ENCODE measurements at regions not wholly inside any gene's neighbourhood (a gene's known extent, or its start where the extent isn't known, plus 50 kb on each side); places are given as distances from the start of the nearest gene placed in this dataset.

DNA sequence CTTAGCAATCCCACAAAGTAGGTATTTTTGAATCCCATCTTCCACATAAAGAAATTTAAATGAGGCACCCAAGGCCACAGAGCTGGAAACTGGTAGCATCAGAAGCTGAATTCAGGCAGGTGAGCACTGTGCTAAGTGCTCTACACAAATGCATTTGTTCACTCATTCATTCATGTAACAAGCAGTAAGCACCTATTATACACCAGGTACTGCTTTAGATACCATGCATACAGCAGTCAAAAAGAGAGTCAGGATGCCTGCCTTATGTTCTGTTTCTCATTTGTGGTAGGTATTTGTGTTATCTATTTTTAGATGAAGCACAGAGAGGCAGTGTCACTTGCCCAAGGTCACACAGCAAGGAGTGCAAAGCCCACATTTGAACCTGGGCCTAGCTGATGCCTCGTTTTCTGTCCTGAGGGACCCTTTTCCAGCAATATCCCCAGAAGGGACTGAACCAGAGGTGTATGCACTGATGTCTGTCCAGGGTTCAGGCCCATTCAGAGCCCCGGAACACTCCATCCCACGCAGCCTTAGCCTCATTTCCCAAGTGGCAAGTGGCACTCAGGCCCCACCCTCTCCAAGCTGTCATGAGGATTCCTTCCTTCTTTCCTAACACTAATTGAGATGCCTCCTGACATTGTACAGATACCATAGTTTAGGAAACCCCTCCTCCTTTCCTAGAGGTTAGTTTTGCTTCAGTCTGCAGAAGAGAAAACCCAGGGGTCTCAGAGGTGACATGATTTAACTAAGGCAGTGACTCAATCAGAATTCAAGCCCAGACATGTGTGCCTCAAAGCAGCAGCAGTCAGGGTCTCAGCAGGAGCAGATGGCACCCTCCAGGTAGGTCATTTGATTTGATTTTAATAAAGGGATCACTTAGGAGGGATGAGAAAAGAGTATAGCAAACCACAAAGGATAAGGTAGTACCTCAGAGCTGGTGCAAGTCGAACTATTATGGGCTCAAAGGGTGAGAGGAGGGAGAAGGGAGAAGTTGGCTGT lies 61.2 kb upstream of the SIRPA start:
- Histone ChIP-seq H3K27me3 (replicated peaks in 1 of 7) (peaks cover 0 to 59% (median 0%) of the 10 kb centered on the region in 7 donors), H3K9me3 (no peaks in the 10 kb centered on the region), H3K27ac (no peak overlapping the region), H3K4me3 (no peak overlapping the region), H3K4me1 (peaks cover 0 to 28% (median 6%) of the 10 kb centered on the region in 6 donors), H3K36me3 (no peaks in the 10 kb centered on the region)
- WGBS, 5 donors: 66 to 73% (median 70%) methylated on average over 4 of the region's 4 CpGs
- DNase-seq: no peak
- TF ChIP-seq, protein P1, sequence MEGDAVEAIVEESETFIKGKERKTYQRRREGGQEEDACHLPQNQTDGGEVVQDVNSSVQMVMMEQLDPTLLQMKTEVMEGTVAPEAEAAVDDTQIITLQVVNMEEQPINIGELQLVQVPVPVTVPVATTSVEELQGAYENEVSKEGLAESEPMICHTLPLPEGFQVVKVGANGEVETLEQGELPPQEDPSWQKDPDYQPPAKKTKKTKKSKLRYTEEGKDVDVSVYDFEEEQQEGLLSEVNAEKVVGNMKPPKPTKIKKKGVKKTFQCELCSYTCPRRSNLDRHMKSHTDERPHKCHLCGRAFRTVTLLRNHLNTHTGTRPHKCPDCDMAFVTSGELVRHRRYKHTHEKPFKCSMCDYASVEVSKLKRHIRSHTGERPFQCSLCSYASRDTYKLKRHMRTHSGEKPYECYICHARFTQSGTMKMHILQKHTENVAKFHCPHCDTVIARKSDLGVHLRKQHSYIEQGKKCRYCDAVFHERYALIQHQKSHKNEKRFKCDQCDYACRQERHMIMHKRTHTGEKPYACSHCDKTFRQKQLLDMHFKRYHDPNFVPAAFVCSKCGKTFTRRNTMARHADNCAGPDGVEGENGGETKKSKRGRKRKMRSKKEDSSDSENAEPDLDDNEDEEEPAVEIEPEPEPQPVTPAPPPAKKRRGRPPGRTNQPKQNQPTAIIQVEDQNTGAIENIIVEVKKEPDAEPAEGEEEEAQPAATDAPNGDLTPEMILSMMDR (IDR thresholded peaks at IDR 0.05 in 8 of 11, conservative IDR thresholded peaks at IDR 0.05 in 3 of 11): no peak
- TF ChIP-seq POLR2AphosphoS5 (IDR thresholded peaks at IDR 0.05): no peak
- TF ChIP-seq POLR2A (IDR thresholded peaks at IDR 0.05): no peak
- intact Hi-C loops (cut with DNase I; ENCODE audit: low total_unique reads): no loop called here

DNA sequence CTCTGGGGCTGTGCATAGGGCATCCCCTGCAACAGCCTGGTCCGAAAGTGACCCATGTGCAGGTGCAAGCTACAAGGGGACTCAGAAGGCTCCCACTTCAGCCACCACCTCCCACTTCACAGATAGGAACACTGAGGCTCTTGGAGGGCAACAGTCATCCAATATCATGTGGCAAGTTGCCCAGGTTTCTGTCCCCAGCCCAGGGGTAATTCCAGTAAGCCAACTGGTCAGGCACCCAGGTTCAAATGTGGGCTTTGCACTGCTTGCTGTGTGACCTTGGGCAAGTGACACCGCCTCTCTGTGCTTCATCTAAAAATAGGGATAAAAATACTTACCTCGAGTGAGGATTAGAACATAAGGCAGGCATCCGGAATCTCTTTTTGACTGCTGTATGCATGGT lies 62.0 kb upstream of the SIRPA start:
- WGBS, 5 donors: 88 to 92% (median 89%) methylated on average over 4 of the region's 4 CpGs
- Histone ChIP-seq H3K9me3 (no peaks in the 10 kb centered on the region), H3K27ac (no peak overlapping the region), H3K4me3 (no peak overlapping the region), H3K27me3 (replicated peaks in 1 of 7) (peaks cover 0 to 51% (median 0%) of the 10 kb centered on the region in 7 donors), H3K4me1 (peaks cover 0 to 36% (median 6%) of the 10 kb centered on the region in 6 donors), H3K36me3 (no peaks in the 10 kb centered on the region)
- no peak for DNase-seq
- intact Hi-C loops (cut with DNase I; ENCODE audit: low total_unique reads): no loop called here
- TF ChIP-seq POLR2AphosphoS5 (IDR thresholded peaks at IDR 0.05): no peak
- TF ChIP-seq, protein P1 (IDR thresholded peaks at IDR 0.05 in 8 of 11, conservative IDR thresholded peaks at IDR 0.05 in 3 of 11): no peak
- TF ChIP-seq POLR2A (IDR thresholded peaks at IDR 0.05): no peak

DNA sequence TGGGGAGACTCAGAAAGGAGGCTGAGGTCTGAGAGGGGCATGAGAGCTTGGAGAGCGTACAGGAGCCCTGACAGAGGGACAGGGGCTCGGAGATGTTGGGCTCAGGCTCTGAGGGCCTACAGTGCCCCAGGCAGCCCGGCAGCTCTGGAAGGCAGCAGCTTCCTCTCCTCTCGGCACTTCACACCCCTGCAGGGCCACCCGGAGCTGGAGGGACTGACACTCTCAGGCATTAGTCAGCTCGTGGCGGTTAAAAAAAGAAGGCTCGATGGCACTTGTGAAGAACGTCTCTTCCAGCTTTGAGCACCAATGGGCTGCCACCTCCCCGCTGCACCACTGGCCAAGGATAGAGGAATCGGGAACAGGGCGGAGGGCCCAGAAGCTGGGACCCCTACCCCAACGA lies 62.6 kb upstream of the SIRPA start:
- no peak for TF ChIP-seq POLR2A (IDR thresholded peaks at IDR 0.05)
- no peak for TF ChIP-seq POLR2AphosphoS5 (IDR thresholded peaks at IDR 0.05)
- TF ChIP-seq, protein P1 (IDR thresholded peaks at IDR 0.05 in 8 of 11, conservative IDR thresholded peaks at IDR 0.05 in 3 of 11): no peak
- H3K27ac ChIP-seq: no peak overlapping the region
- H3K9me3 ChIP-seq: no peaks in the 10 kb centered on the region
- intact Hi-C loops (cut with DNase I; ENCODE audit: low total_unique reads): no loop called here
- DNase-seq: no peak
- 69 to 78% (median 74%) methylated on average over 13 of the region's 13 CpGs for WGBS, 5 donors
- peaks cover 0 to 47% (median 0%) of the 10 kb centered on the region in 7 donors for H3K27me3 ChIP-seq (replicated peaks in 1 of 7)
- peaks cover 0 to 41% (median 6%) of the 10 kb centered on the region in 6 donors for H3K4me1 ChIP-seq
- no peak overlapping the region for H3K4me3 ChIP-seq
- no peaks in the 10 kb centered on the region for H3K36me3 ChIP-seq

DNA sequence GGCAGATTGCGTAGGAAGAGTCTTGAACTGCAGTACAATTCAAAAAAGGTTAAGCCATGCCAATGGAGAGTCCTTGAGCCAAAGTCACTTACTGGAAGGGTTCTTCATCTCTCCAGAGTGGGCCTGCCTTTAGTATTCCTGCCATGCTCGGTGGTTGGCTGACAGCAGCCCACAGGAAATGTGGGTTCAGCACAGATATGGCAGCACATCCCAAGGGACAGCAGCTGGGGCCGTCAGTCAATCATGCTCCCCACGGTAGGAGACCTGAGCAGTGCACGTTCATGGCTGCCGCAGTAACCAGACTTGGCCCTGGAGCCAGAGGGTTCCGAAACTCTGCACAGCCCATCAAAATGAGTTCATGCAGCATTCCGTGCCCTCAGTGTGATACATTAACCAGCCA lies 63.6 kb upstream of the SIRPA start:
- peak overlapping the region in 3 of 8 donors; percentile 55 to 66 (median 58) for H3K27ac ChIP-seq
- TF ChIP-seq, protein P1 (IDR thresholded peaks at IDR 0.05 in 8 of 11, conservative IDR thresholded peaks at IDR 0.05 in 3 of 11): no peak
- TF ChIP-seq POLR2AphosphoS5 (IDR thresholded peaks at IDR 0.05): no peak
- no peak for TF ChIP-seq POLR2A (IDR thresholded peaks at IDR 0.05)
- DNase-seq: no peak
- H3K4me1 ChIP-seq: peaks cover 0 to 41% (median 6%) of the 10 kb centered on the region in 6 donors
- H3K4me3 ChIP-seq: no peak overlapping the region
- no peaks in the 10 kb centered on the region for H3K9me3 ChIP-seq
- peaks cover 0 to 38% (median 0%) of the 10 kb centered on the region in 7 donors for H3K27me3 ChIP-seq (replicated peaks in 1 of 7)
- intact Hi-C loops (cut with DNase I; ENCODE audit: low total_unique reads): no loop called here
- no peaks in the 10 kb centered on the region for H3K36me3 ChIP-seq
- WGBS, 5 donors: 68 to 74% (median 73%) methylated on average over 8 of the region's 8 CpGs
